GM10266 (cell line): ENCODE measurements at regions not wholly inside any gene's neighbourhood (a gene's known extent, or its start where the extent isn't known, plus 50 kb on each side); places are given as distances from the start of the nearest gene placed in this dataset.

Experiments
- DNase-seq: peaks from one replicate; pipeline ENCODE4 v3.0.0; 2012; ENCODE audit errors: extremely low spot score
- TF ChIP-seq, protein P1 (sequence below): IDR thresholded peaks from 2 replicates; pipeline ENCODE4 v1.5.1; 2012; ENCODE audit warnings: mild to moderate bottlenecking, low read depth; ENCODE audit not compliant: control insufficient read depth, insufficient read depth; ENCODE audit errors: missing control alignments

DNA sequence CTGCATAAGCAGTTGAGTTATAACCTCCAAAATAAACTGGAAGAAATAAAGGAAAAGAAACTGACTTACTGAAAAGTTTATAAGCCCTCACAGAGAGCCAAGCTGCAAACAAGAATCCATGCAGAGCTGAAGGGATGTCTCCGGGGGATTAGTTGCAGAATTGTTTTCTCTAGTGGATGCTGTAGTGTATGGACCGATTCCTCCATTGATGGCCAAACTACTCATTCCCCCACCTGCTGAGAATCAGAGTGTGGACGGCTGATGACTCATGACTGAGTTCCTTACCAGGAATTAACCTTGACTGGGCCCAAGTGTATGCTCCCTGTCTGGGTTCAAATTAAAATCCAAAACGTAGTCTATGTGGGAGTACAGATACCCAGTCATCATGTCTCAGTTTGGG is 93.9 kb upstream of the CDH8 start:
- no peak for DNase-seq
- TF ChIP-seq, protein P1, sequence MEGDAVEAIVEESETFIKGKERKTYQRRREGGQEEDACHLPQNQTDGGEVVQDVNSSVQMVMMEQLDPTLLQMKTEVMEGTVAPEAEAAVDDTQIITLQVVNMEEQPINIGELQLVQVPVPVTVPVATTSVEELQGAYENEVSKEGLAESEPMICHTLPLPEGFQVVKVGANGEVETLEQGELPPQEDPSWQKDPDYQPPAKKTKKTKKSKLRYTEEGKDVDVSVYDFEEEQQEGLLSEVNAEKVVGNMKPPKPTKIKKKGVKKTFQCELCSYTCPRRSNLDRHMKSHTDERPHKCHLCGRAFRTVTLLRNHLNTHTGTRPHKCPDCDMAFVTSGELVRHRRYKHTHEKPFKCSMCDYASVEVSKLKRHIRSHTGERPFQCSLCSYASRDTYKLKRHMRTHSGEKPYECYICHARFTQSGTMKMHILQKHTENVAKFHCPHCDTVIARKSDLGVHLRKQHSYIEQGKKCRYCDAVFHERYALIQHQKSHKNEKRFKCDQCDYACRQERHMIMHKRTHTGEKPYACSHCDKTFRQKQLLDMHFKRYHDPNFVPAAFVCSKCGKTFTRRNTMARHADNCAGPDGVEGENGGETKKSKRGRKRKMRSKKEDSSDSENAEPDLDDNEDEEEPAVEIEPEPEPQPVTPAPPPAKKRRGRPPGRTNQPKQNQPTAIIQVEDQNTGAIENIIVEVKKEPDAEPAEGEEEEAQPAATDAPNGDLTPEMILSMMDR = no peak

DNA sequence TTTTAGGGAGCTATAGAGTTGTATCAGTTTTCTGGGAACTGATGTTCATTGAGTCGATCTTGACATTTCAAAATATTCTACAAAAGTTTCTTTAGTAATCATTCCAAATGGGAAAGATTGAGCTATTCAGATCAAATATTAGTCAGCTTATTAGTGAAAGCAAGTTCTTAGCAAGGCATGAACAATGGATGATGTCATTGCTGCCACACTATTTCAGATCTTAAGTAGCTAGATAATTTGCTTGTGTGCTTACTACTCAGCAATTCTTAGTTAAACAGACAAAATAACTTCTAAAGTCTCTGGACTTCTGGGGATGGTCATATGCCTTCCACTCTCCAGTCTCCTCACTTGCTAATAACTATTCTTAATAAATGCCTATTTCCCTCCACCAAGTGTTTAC is 69.0 kb upstream of the CDH8 start:
- TF ChIP-seq, protein P1 = no peak

DNA sequence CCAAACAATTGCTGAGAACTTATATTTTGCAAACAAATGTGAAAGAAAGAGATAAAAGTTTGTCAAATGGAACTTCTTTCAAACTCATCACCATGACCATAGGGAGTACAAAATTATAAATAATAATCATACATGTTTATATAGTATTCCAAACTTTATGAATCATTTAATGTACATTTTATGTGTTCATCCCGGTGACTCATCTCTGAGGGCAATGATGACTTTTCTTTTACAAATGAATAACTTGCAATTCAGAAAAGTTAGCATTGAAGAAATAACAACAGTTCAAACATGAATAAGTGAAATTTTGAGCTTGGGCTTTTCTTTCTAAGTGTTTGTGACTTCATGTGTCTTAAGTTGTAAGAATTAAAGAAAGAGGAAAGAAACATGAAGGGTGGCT is 66.3 kb upstream of the CDH8 start:
- TF ChIP-seq, protein P1 = no peak
- DNase-seq = no peak

More for the DNA sequence above, 69.0 kb upstream of the CDH8 start:
- DNase-seq = no peak

DNA sequence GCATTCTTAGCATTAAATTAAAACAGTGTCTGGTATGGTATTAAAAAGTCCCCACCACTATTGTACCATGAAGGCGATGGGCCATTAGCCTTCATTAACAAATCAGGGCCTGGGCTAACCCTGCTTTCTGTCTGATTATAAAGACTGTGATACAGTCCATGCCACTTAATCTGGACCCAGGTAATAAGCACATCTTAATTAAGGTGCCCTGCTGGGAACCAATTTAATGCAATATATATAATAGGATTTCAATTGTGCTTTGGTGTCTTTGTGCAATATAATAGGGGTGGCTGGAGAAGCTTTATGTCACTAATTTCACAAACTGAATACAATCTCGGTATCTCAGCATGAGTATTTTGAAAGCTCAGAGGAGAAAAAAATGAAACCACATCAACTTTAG is 64.4 kb upstream of the CDH8 start:
- TF ChIP-seq, protein P1 = no peak
- DNase-seq = no peak

- DNase-seq = no peak
- TF ChIP-seq, protein P1 = no peak
Observed at GRCh38 chr16:62089715-62090114, 53.5 kb upstream of the CDH8 start.

DNA sequence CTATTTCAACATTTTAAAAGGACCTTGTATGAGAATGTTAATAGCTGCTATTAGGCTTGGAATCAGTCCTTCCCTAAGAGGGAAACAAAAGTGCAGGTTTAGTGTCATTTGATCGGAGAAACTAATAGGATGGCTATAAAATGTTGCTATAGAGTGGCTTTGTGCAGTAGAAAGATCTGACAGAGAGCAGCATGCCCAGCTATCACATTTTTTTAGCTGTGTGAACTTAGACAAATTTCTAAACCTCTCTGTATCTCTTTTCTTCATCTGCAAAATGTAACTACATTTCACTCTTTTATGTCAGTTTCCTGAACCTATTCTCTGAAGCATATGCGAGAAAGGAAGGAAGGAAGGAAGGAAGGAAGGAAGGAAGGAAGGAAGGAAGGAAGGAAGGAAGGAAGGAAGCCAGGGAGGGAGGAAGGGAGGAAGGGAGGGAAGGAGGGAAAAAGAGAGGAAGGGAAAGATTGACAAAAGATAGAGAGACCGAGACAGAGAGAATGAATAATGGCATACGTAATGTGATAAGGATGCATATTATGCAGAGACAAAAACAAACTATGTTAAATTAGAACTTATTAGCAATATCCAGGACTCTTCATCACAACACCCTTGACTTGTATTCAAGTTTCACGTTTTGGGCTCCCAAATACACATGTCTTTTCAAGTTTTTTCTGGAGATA is 52.6 kb upstream of the CDH8 start:
- TF ChIP-seq, protein P1 = no peak
- DNase-seq = no peak
